ENCODE measurements at regions not wholly inside any gene's neighbourhood (a gene's known extent, or its start where the extent isn't known, plus 50 kb on each side); places are given as distances from the start of the nearest gene placed in this dataset.
"Not testable (repeated sequence)": the region's sequence is repeated elsewhere in the genome, so short reads cannot be mapped to it uniquely, and the experiment has no call there.

- no peak for DNase-seq (ENCODE audit: low read depth)
- H3K4me3 ChIP-seq (ENCODE audit: low read depth, low read length): no peak overlapping the region
- no peak for TF ChIP-seq CTCF (conservative IDR thresholded peaks at IDR 0.05; ENCODE audit: low read depth, low read length)
These were observed 1147.8 kb downstream of the FSCB start for GRCh38 chr14:43359317-43359716.

DNA sequence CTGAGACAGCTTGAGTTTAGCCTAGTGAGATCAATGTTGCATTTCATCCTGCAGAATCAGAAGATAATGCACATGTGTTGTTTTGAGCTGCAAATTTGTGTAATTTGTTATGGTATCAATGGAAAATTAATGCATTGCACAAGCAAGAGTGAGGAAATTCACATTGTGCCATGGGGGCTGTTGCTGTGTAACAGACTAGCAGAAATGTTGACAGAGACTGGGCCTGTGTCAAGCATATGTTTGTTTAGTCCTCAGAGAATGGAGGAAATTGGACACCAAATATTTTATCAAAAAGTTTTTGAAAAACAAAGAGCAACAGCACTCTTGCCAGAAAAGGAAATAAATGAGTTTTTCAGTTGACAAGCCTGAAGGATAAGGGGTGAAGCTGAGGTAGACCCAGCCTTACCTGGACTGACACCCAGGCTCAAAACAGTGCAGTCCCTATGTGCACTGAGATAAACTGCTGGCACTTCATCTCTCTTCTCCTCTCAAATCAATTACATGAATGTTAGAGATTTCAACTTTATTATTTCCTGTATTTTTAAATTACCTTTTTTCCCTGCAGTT is 1150.0 kb downstream of the FSCB start:
- no peak overlapping the region for H3K4me3 ChIP-seq (ENCODE audit: low read depth, low read length)
- TF ChIP-seq CTCF (conservative IDR thresholded peaks at IDR 0.05; ENCODE audit: low read depth, low read length): no peak
- DNase-seq (ENCODE audit: low read depth): no peak

- no peak for TF ChIP-seq CTCF (conservative IDR thresholded peaks at IDR 0.05; ENCODE audit: low read depth, low read length)
- no peak overlapping the region for H3K4me3 ChIP-seq (ENCODE audit: low read depth, low read length)
- no peak for DNase-seq (ENCODE audit: low read depth)
These were observed 1150.7 kb downstream of the FSCB start for GRCh38 chr14:43356382-43356781.

- TF ChIP-seq CTCF (conservative IDR thresholded peaks at IDR 0.05; ENCODE audit: low read depth, low read length): no peak
- DNase-seq (ENCODE audit: low read depth): no peak
- no peak overlapping the region for H3K4me3 ChIP-seq (ENCODE audit: low read depth, low read length)
These were observed 1165.2 kb downstream of the FSCB start for GRCh38 chr14:43341921-43342320.

GRCh38 chr14:43338713-43339112 is 1168.4 kb downstream of the FSCB start:
- H3K4me3 ChIP-seq (ENCODE audit: low read depth, low read length): no peak overlapping the region
- no peak for DNase-seq (ENCODE audit: low read depth)
- TF ChIP-seq CTCF (conservative IDR thresholded peaks at IDR 0.05; ENCODE audit: low read depth, low read length): no peak

- no peak overlapping the region for H3K4me3 ChIP-seq (ENCODE audit: low read depth, low read length)
- DNase-seq (ENCODE audit: low read depth): no peak
- TF ChIP-seq CTCF (conservative IDR thresholded peaks at IDR 0.05; ENCODE audit: low read depth, low read length): no peak
These were observed 1170.7 kb downstream of the FSCB start for GRCh38 chr14:43336351-43336750.

DNA sequence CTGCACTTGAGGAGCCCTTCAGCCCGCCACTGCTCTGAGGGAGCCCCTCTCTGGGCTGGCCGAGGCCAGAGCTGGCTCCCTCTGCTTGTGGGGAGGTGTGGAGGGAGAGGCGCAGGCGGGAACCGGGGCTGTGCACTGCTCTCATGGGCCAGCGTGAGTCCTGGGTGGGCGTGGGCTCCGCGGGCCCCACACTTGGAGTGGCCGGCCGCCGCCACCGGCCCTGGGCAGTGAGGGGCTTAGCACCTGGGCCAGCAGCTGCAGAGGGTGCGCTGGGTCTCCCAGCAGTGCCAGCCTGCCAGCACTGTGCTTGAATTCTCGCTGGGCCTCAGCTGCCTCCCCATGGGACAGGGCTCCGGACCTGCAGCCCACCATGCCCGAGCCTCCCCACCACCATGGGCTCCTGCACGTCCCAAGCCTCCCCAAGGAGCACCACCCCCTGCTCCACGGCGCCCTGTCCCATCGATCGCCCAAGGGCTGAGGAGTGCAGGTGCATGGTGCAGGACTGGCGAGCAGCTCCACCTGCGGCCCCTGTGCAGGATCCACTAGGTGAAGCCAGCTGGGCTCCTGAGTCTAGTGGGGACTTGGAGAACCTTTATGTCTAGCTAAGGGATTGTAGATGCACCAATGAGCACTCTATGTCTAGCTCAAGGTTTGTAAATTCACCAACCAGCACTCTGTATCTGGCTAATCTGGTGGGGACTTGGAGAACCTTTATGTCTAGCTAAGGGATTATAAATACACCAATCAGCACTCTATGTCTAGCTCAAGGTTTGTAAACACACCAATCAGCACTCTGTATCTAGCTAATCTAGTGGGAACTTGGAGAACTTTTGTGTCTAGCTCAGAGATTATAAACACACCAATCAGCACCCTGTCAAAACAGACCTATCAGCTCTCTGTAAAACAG is 1180.3 kb downstream of the FSCB start:
- DNase-seq (ENCODE audit: low read depth); H3K4me3 ChIP-seq (ENCODE audit: low read depth, low read length): not testable (repeated sequence)

Measured in choroid plexus epithelial cell (primary cell).